GM19240 (cell line): ENCODE measurements at regions not wholly inside any gene's neighbourhood (a gene's known extent, or its start where the extent isn't known, plus 50 kb on each side); places are given as distances from the start of the nearest gene placed in this dataset.
"Not testable (repeated sequence)": the region's sequence is repeated elsewhere in the genome, so short reads cannot be mapped to it uniquely, and the experiment has no call there.

Source experiments
- DNase-seq: peaks from one replicate; pipeline ENCODE4 v3.0.0; 2011; ENCODE audit warnings: low spot score; ENCODE audit not compliant: insufficient read length

- no peak for DNase-seq
Observed at GRCh38 chr5:102664616-102665335, 90.3 kb upstream of the PAM start.

- no peak for DNase-seq
Observed at GRCh38 chr5:102666164-102666946, 88.8 kb upstream of the PAM start.

- no peak for DNase-seq
Observed at GRCh38 chr5:102668220-102668932, 86.7 kb upstream of the PAM start.

- no peak for DNase-seq
Observed at GRCh38 chr5:102670224-102670836, 84.8 kb upstream of the PAM start.

GRCh38 chr5:102671033-102671734 lies 83.9 kb upstream of the PAM start:
- not testable (repeated sequence) for DNase-seq

- no peak for DNase-seq
Observed at GRCh38 chr5:102678267-102679058, 76.6 kb upstream of the PAM start.

GRCh38 chr5:102681403-102681983 lies 73.6 kb upstream of the PAM start:
- DNase-seq, result peak; percentile 61

- no peak for DNase-seq
Observed at GRCh38 chr5:102682101-102682647, 72.9 kb upstream of the PAM start.

- not testable (repeated sequence) for DNase-seq
Observed at GRCh38 chr5:102688076-102688475, 67.0 kb upstream of the PAM start.

GRCh38 chr5:102688581-102689342 lies 66.3 kb upstream of the PAM start:
- not testable (repeated sequence) for DNase-seq

GRCh38 chr5:102690910-102691309 lies 64.2 kb upstream of the PAM start:
- DNase-seq, result no peak

- no peak for DNase-seq
Observed at GRCh38 chr5:102691434-102691833, 63.7 kb upstream of the PAM start.

GRCh38 chr5:102700120-102700831 lies 54.8 kb upstream of the PAM start:
- no peak for DNase-seq

GRCh38 chr5:102700916-102701315 lies 54.2 kb upstream of the PAM start:
- no peak for DNase-seq

- DNase-seq, result no peak
Observed at GRCh38 chr5:102701748-102702147, 53.4 kb upstream of the PAM start.
